ENCODE measurements at regions not wholly inside any gene's neighbourhood (a gene's known extent, or its start where the extent isn't known, plus 50 kb on each side); places are given as distances from the start of the nearest gene placed in this dataset.

DNA sequence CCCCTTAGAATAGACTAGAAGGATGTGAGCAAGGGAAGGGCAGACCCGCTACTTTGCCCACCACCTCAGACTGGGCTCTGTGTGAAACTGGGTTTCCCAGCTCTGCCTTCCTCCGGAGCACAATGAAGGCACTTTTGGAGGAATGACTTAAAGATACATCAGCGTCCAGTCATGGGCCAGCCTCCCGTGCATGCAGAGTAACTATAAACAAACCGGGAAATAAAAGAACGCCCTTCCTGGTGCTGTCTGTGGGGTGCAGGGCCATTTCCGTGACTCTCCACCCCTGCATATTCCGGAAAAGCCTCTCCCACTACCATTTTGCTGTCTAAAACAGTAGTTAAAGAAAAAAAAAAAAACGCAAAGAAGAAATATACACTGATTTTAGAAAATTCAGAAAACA is 165.9 kb upstream of the IRX4 start:
- DNase-seq: no peak

DNA sequence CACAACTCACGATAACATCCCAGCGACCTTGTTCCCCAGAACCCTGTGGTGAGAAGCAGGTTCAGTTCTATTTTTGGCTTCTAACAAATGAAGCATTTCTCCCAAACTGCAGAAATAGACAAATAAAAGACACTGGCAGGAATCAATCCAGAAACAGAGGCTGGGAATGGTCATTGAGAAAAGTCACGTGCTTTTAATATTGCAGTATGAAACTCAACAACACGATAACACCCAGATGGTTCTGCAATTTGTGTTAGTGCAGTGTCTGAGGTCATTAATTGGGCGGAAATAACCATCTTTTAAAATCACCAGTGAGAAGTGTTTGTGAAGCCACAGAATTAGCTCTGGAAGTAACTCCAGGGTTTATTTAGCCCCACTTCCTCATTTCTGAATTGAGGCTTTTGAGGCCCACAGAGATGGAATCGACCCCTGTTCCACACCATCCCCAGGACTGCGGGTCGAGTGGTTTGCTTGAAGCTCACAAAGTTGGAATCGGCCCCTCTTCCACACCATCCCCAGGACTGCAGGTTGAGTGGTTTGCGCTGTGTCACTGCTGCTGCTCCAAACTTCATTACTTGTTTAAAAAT is 164.7 kb upstream of the IRX4 start:
- DNase-seq: no peak

DNA sequence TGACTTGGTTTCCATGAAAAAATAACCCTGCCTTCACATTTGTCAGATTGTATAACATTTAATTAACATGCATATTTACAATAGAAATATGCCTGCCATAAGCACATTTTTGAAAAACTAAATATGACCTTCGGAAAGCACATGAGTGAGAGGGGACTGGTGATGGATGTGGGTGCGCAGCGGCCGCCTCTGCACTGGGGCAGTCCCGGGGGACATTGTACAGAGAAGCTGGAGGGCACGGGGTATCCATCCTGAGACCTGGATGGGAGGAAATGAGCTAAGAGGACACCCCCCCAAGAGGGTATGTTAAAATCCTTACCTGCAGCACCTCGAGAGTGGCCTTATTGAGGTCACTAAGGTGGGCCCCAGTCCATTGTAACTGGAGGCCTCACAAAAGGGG is 161.3 kb upstream of the IRX4 start:
- no peak for DNase-seq

DNA sequence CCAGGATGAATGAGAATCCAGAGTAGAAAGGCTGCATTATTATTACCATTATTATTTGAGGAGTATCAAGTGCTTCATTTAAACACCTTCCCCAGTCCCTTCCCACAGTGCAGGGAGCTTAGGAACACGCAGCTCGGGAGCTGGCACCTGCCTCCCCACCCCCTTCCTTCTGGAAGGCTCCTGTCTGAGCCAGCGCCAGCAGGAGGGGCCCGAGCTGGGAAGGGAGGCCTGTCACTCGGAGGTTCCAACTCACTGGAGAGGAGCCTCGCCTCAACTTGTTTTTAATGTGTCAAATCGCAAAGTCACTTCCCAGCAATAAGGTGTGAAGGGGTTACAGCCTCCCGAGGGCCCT is 156.4 kb upstream of the IRX4 start:
- no peak for DNase-seq

DNA sequence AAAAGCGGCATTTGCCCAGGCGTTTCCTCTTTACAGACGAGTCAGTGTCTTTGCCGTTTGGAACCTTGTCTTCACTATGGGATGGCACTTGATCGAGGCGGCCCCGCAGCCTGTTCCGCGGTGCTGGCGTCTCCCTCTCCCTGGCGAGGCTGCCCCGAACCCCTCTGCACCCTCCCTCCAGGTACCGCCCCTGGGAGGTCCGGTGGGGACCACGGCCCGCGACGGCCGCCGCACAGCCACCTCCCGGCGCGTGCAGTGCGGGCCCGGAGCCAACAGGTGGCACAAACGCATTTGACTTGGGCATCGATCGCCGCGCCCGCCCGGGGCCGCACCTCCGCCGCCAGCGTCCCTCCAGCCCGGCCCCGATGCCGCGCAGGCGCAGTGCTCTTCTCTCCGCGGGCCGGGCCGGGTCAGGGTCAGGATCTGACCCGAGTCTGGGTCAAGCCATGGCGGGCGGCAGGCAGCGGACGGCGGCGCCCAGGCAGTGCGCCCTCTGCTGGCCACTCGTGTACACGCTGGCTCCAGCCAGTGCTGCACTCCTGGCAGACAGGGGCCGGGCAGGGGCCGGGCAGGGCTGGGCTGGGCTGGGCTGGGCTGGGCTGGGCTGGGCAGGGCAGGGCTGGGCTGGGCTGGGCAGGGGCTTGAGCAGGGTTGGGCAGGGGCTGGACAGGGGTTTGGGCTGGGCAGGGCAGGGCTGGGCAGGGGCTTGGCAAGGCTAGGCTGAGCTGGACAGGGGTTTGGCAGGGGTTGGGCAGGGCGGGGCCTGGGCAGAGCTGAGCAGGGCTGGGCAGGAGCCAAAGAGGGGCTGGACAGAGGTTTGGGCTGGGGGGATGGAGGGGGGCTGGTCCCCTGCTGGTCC is 155.8 kb upstream of the IRX4 start:
- DNase-seq: peak; percentile 36 to 51 (median 40)

DNA sequence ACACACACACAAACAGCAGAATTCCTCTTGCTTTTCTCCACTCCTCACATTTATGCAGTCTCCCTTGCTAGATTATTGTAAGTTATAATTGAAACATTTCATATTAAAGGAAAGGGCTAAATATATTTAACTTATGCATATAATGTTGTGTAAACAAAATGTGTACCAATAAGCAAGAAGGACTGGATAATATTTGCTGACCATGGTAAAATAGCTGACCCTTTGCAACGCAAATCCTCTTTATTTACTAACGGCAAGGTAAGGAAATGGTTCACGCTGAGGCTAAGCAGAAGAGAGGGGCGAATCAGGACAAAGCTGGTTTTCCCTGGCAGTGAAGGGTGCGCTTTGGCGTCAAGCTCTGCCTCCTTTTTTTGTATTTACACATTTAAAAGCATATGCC is 154.2 kb upstream of the IRX4 start:
- no peak for DNase-seq

DNA sequence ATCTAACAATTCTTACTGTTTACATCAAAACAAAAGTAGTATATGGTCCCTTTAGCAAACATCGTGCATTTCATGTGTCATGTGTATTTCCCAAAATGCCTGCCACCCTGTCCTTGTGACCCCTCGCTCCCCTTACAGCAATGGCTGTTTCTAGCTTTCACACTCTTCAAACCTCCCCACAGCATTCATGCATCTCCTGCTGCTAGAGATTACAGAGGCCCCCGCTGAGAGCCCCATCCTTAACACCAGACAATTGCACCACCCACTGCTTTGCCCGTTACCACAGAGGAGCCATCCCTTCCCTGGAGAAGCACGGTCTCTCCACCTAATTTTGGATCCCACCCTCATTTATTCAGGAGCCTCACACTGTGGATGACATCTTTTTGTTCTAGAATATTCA is 149.7 kb upstream of the IRX4 start:
- no peak for DNase-seq

DNA sequence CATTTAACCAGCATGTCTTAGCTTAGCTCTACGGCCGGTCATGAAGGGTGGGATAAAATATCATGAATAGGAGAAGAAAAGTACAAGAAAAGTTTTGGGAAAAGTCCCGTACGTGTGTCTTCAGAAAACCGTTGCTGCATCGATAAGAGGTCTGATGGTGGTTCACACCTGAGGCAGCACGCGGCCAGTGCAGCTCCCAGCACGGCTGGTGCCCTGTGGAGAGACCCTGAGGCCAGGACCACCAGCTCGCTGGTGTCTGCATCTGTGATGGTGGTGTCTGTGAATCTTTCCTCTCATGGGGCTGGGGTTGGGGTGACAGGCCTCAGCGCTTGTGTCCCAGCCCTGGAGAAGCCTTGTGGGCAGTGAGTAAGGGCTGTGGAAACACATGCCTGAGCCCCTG is 148.9 kb upstream of the IRX4 start:
- no peak for DNase-seq

DNA sequence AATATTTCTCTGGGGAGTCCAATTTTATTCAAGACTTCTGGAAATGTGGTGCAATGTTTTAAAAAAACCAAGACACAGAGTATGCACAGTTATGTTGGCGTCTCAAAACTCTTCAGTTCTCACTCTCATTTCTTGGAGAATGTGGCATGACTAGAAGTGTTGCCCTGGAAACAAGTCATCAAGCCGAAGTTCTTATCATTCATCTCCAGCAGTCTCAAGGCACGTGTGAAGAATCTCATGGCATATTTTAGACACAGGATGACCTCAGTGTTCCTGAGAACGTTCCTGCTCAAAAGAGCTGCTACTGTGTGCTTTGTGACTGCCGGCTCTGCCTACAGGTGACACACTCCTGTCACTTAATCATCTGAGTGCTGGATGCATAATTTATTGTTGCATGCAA is 147.4 kb upstream of the IRX4 start:
- DNase-seq: no peak

DNA sequence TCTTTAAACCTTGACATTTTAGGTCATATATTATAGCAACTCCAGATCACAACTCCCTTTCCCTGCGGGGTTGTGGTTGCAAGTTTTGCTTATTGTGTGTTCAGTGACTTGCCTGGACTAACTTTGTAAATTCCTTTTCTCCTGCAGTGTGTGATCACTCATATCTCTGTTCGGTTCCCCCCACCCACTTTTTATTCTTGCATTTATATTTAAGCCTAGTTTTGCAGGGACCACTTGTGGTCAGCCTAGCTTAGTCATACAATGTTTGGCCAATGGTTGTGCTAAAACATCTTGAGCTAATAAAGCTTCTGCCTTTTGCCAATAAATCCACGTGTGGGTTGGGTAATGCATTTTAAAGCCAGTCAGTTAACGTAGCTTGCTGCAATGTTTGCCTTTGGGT is 146.5 kb upstream of the IRX4 start:
- no peak for DNase-seq

DNA sequence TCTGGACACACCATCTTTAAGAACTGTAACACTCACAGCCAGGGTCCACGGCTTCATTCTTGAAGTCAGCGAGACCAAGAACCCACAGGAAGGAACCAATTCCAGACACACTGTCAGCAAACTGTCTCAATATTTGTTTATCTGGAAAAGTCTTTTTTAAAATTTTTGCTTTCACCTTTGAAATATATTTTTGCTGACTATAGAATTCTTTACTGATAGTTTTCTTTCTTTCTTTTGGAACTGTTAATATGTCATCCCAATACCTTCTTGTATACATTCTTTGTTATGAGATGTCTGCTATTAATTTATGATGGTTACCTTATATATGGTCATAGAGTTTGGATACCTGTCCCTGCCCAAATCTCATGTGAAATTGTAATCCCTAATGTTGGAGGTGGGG is 145.1 kb upstream of the IRX4 start:
- DNase-seq: no peak

DNA sequence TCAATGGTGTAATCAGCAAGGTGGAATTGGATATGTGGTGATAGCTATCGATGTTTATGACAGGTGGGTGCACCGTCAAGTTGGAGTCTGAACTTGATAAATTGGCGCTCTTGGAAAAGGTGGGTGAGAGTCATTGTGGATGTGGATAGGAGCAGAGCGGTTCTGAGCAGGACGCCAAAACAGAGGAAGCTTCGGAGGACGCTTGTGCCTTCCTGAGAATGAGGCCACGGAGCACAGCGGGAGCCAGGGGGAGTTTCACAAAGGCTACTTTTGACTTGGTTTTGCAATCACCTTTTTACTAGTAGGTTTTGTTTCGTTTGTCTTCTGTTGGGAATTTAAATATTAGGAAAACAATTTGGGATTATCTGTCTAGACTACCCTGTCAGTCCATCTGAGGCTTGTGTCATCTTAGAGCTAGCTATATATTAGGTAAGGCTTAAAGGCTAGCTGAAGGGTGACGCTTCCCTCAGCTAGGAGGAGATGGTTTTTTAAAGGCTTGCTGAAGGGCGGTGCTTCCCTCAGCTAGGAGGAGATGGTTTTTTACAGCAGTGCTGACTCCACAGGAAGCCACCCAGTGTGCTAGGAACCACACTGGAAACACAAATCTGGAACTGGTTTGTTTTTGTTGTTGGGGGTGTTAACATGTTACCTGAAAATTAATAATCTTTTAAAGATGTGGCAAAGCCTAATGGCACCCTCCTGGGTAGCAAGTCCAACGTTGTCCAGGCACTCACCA is 142.4 kb upstream of the IRX4 start:
- DNase-seq: no peak

DNA sequence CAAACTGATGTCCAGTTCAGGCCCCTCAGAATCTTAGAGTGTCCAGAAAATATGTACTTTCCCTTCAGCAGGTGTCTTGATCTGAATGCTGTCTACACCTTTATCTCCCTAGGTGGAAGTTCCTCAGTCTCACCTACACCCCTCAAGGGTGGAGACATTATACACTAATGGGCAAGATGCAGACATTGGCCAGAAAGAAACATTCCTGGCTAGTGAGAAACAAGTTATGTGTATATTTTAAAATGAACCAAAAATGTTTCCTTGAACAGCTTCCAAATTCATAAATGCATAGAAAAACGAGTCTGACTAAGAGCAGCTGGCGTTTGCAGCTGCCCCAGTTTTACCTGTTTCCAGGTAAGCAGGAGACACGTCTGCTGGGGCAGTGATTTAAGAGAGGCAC is 140.5 kb upstream of the IRX4 start:
- DNase-seq: no peak

DNA sequence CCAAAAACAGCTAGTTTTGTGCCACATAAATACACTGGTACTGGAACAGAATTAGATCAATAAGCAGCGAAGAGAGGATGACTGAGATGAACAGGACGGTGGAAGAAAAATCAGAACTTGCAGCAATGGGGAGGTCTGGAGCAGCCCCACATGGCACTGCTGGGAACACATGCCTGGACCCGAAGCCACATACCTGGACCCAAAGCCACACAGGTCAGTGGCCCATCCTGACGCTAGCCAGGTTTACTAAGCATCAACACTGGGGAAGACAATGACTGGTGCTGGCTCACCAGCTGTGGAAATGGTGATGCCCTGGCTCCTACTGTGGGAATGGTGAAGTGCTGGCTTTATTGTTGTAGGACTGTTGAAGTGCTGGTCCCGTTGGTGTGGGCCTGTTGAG is 139.7 kb upstream of the IRX4 start:
- DNase-seq: no peak

DNA sequence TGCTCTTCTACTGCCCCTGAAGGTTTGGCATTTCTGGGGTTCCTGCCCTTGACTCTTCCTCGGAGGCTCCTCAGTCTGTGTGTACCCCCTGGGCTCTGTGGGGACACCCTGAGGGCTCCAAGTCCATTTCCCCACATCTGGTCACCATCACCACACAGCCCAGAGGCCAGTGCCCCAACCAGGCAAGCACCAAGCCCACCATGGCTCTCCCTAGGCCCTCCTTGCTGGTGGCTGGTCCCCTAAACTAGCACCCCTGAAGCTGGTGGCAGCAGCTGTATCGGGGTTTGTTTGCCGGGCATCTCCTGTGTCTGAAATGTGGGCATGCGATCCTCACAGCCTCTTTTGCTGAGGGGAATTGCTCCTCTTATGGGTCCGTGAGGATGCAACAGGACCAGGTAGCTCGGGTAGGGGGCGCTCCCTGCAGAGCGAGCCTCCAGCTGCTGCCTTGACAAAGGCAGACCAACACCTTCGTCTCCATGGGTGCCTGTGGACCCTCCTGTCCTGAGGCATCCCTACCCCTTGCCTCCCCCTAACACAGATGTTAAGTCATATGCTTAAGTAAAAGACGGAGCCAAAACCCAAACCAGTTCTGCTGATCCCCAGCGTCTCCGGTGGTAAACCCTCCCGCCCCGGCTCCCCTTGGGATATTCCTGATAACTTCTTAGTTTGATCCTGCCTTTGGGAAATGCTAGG is 138.9 kb upstream of the IRX4 start:
- DNase-seq: no peak

DNA sequence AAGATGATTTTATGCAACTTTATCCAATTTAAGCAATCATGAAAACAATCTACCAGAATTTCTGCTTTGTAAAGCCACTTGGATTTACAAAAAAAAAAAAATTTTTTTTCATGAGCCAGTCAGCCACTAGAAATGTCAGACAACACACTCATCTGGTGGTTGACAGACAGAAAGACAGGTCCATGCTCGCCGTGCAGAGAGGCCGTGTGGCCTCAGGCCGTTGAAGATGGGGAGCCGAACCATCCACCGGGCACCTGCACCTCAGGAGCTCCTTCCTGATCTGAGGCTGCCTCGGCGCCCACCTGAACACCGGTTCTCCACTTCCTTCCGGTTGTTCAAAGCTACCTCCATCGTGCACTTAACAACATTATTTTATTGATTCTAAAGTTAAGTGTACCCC is 138.0 kb upstream of the IRX4 start:
- no peak for DNase-seq

DNA sequence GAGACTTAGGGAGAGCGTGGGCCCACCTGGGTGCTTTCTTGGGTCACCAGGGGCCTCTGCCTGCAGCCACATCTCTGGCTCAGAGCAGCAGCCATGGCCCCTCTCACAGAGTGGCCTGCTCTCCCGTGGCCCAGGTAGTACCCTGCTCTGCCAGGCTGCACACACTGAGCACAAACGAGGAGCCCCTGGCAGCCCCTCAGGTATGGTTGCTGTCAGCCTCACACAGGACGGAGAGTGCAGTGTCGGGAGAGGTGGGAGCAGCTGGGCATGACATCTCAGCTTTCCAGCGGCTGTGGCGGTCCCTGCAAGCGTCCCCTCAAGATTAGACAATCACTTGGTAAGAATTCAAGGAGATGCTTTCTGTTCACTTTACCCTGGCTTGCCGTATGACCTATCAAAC is 137.0 kb upstream of the IRX4 start:
- no peak for DNase-seq

DNA sequence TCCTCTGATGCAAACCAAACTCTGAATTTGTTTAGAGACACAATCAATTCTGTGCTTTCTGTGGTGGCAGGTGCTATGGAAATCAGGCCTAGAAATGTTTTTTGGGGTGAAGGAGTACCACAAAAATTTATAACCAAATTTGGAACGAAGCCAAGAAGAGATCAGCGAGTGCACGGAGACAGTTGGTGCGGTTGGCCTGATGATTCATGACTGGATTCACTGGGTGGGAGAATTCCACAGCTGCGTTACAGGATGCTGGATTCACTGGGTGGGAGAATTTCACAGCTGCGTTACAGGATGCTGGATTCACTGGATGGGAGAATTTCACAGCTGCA is 135.6 kb upstream of the IRX4 start:
- DNase-seq: no peak

DNA sequence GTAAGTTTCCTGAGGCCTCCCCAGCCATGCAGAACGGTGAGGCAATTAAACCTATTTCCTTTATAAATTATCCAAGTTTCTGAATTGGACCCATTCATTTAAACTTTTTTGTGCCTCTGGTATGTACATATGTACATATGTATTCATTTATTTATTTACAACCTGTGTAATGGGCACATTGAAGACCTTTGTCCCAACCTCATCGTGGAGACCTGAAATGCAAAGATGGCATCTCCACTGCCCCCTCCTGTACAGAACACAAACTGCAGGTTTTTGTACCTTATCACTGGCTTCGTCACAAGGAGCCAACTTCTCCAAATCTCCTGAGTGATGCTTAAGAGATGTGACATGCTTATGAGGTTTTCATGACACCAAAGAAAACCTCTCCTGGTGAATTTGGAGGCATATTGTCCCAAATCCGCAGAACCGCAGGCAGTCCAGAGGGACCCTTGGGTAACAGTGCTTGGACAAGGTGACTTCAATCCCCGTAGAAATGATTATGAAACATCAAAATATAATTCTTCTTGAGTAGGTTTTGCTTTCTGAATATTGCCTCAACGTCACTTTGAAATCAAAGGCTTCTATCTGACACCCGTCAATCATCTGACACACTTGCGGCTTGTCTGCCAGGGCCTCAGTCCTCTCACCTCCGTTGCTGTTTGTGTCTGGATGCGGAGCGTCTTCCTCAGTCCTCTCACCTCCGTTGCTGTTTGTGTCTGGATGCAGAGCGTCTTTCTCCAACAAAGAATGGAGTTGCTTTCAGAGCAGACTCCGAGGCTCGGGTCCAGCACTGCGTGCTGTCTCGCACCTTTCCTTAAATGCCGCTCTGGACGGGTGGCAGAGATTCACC is 135.0 kb upstream of the IRX4 start:
- no peak for DNase-seq

DNA sequence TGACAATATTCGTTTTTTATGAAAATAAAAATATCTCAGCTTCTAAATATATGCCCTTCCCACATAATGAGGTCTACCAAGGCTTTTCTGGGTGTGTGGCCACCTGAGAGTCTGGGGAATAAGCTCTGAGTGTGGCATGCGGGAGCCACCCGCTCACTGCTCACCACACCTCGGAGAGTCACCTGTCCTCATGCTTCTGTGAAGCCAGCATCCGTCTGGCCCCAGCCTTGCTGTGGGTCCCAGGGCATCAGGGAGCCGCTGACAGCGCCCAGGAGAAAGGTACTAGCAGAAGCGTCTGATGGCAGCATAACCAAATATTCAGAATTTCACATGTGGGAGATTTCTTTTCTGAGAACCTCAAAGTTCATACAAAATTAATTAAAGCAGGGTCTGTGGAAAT is 133.2 kb upstream of the IRX4 start:
- no peak for DNase-seq

DNA sequence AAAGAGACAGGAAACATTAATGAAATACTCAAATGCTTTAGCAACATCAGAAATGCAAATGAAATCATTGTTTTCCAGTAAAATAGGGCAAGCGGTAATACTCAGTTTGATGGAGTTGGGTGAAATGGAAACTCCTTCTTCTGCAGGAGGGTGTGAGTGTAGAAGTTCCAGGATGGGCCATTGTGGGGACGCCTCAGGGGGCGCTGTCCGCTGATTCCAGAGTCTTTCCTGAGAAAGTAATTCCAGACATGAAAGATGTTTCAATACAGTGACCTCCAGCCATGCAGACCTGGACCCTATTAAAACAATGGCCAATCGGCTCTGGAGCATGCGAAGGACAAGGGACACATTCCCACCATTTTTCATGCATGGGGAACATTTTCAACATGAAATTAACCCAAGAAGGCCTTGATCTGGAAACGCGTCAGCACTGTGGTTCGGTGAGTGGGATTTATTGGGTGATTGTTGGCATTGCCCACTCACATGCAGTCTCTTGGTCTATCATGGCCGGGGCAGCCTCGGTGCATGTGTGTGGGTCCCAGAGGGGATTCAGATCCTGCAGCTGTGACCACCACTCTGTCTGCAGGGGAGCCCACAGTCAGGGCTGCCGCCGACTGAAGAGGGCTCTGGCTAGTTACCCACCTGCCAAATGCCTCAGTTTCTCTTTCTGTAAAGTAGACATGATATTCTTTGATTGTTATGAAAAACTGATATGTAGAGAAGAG is 132.6 kb upstream of the IRX4 start:
- DNase-seq: no peak

DNA sequence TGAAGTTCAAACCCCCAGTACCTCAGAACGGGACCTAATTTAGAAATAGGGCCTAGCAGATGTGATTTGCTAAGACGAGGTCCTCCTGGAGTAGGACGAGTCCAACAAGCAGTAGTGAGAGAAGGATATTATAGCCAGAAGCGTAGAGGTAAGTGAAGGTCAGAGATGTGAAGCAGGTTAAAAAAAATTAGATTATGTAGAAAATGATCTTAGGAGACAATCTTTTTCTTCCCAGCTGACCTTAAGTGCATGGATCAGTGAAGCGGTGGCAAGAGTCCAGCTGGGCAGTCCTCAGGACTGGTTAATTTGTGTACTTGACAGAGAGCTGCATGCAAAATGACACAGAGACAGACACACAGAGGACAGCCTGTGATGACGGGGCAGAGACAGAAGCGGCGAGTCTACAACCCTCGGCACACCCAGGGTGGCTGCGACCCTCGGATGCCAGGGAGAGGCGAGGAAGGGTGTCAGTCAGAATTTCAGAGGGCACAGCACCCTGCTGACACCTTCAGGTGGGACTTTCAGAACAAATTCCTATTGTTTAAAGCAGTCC is 131.4 kb upstream of the IRX4 start:
- DNase-seq: no peak

Measured in activated CD4-positive, CD25-positive, alpha-beta regulatory T cell (primary cell).